HG03432 (cell line): ENCODE measurements at regions not wholly inside any gene's neighbourhood (a gene's known extent, or its start where the extent isn't known, plus 50 kb on each side); places are given as distances from the start of the nearest gene placed in this dataset.
"Not testable (repeated sequence)": the region's sequence is repeated elsewhere in the genome, so short reads cannot be mapped to it uniquely, and the experiment has no call there.

ENCODE experiments used
- ATAC-seq: cut with Tn5 transposase; IDR thresholded peaks from one replicate; pipeline ENCODE4 v1.9.1; 2021; ENCODE audit warnings: mild to moderate bottlenecking, moderate library complexity; ENCODE audit not compliant: unreplicated experiment

DNA sequence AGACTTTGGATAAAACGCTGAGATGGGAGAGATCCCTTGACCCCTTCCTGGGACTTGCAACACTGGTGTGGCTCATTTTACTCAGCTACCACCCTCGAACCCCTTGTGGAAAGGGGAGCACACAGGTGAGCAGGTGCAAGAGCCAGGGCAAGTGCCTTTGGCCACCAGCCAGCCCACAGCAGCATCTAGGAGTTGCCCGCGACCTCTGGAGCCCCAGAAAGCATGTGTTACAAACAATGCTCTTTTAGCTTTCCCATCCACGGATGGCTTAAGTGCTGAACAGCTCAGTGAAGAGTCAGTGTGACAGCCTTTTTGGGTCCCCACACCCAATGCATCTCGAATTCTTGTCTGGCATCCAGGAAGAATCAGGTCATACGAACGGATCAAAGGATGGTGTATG, 197.8 kb downstream of the MEMO1 start:
- ATAC-seq: no peak

GRCh38 chr2:31812051-31812798, 198.6 kb downstream of the MEMO1 start:
- ATAC-seq: peak; percentile 99

- ATAC-seq: no peak
Observed at GRCh38 chr2:31811482-31811881, 199.3 kb downstream of the MEMO1 start.

- no peak for ATAC-seq
Observed at GRCh38 chr2:31810200-31810917, 200.4 kb downstream of the MEMO1 start.

GRCh38 chr2:31805688-31806087, 205.1 kb downstream of the MEMO1 start:
- no peak for ATAC-seq

DNA sequence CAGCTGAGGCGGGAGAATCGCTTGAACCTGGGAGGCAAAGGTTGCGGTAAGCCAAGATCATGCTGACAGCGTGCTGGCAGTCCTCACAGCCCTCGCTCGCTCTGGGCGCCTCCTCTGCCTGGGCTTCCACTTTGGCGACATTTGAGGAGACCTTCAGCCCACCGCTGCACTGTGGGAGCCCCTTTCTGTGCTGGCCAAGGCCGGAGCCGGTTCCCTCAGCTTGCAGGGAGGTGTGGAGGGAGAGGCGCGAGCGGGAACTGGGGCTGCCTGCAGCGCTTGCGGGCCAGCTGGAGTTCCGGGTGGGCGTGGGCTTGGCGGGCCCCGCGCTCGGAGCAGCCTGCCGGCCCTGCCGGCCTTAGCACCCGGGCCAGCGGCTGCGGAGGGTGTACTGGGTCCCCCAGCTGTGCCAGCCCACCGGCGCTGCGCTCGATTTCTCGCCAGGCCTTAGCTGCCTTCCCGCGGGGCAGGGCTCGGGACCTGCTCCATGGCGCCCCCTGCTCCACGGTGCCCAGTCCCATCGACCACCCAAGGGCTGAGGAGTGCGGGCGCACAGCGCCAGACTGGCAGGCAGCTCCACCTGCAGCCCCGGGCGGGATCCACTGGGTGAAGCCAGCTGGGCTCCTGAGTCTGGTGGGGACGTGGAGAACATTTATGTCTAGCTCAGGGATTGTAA, 207.2 kb downstream of the MEMO1 start:
- not testable (repeated sequence) for ATAC-seq

DNA sequence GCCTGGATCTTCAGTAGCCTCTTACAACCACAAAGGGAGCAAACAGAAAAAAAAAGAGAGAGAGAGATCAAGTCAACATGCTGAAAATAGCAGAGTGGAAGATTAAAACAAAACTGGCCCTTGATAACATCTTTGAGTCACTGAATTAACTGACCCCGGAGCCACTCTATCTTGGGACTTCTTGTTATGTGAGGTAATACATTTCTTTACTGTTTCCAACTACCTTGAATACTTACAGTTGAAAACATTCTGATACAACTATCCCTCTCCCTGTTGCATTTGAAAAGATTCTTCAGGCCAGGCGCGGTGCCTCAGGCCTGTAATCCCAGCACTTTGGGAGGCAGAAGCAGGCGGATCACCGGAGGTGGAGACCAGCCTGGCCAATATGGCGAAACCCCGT, 208.1 kb downstream of the MEMO1 start:
- no peak for ATAC-seq

GRCh38 chr2:31799282-31799681, 211.5 kb downstream of the MEMO1 start:
- ATAC-seq: not testable (repeated sequence)

DNA sequence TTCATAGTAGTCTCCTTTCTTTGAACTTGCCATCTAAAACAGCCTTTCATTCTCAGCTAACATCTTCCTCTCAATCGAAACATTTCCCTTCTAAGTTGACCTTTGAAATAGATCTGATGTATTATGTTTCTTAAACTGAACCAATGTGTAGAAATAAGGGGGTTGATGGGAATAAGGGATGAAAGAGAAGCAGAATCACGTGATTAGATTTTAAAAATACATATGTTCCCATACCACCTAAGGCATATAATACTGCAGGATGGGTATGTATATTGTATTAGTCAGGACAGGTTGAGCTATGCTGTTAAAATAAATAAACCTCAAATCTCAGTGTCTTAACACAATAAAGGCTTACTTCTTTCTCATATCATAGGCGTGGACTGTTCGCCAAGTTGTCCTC, 207.5 kb upstream of the SRD5A2 start:
- no peak for ATAC-seq

GRCh38 chr2:31785876-31786275, 205.1 kb upstream of the SRD5A2 start:
- ATAC-seq: peak; percentile 67

DNA sequence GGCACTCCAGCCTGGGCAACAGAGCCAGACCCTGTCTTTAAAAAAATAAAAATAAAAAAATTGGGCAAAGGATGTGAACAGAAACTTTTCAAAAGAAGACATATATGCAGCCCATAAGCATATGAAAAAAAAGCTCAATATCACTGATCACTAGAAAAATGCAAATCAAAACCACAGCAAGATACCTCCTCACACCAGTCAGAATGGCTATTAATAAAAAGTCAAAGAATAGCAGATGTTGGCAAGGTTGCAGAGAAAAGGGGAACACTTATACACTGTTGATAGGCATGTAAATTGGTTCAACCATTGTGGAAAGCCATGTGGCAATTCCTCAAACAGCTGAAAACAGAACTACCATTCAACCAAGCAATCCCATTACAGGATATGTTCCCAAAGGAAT, 204.1 kb upstream of the SRD5A2 start:
- no peak for ATAC-seq

GRCh38 chr2:31783446-31784091, 202.8 kb upstream of the SRD5A2 start:
- ATAC-seq: not testable (repeated sequence)

DNA sequence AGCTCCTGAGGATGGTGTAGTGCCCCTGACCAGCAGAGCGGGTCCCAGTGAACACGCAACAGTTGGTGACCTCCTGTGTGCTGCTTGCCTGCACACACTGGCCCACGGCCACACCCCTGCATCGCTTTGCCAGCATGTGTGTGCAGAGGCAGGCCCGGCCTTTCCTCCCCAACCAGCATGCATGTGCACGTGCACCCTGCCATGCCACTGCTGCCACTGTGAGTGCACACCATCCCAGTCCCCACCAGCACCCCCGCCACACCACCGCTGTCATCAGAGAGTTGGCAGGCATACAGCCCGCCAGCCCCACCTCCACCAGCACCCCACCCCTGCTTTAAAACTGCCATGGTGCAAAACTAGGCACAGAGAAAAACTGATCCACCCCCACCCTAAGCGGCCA, 197.4 kb upstream of the SRD5A2 start:
- no peak for ATAC-seq

GRCh38 chr2:31770741-31771140, 190.0 kb upstream of the SRD5A2 start:
- no peak for ATAC-seq

- no peak for ATAC-seq
Observed at GRCh38 chr2:31765078-31765945, 184.6 kb upstream of the SRD5A2 start.

DNA sequence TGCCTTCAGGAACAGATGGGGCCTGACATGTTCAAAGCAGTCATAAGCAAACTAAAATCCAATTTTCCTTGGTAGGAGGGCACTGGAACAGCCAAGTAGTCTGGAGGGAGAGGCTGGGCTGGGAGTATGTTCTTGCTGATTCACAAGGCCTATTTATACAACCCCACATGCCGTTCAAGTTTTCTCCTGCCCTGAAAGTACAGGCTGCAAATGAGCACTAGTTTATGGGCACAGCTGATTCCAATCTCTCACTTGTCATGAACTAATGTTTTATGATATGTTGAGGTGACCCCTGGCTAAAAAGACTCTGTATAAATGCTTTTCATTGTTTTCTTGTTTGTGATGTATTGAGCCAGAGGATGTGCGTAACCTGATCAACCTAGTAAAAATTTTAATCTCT, 183.4 kb upstream of the SRD5A2 start:
- no peak for ATAC-seq

GRCh38 chr2:31762085-31762484, 181.3 kb upstream of the SRD5A2 start:
- ATAC-seq: no peak

DNA sequence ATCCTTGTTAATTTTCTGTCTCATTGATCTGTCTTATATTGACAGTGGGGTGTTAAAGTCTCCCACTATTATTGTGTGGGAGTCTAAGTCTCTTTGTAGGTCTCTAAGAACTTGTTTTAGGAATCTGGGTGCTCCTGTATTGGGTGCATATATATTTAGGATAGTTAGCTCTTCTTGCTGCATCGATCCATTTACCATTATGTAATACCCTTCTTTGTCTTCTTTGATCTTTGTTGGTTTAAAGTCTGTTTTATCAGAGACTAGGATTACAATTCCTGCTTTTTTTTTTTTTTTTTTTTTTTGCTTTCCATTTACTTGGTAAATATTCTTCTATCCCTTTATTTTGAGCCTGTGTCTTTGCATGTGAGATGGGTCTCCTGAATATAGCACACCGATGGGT, 176.6 kb upstream of the SRD5A2 start:
- ATAC-seq: not testable (repeated sequence)

- not testable (repeated sequence) for ATAC-seq
Observed at GRCh38 chr2:31748746-31749145, 168.0 kb upstream of the SRD5A2 start.

- ATAC-seq: no peak
Observed at GRCh38 chr2:31748041-31748440, 167.3 kb upstream of the SRD5A2 start.
